ENCODE measurements at regions not wholly inside any gene's neighbourhood (a gene's known extent, or its start where the extent isn't known, plus 50 kb on each side); places are given as distances from the start of the nearest gene placed in this dataset.

DNA sequence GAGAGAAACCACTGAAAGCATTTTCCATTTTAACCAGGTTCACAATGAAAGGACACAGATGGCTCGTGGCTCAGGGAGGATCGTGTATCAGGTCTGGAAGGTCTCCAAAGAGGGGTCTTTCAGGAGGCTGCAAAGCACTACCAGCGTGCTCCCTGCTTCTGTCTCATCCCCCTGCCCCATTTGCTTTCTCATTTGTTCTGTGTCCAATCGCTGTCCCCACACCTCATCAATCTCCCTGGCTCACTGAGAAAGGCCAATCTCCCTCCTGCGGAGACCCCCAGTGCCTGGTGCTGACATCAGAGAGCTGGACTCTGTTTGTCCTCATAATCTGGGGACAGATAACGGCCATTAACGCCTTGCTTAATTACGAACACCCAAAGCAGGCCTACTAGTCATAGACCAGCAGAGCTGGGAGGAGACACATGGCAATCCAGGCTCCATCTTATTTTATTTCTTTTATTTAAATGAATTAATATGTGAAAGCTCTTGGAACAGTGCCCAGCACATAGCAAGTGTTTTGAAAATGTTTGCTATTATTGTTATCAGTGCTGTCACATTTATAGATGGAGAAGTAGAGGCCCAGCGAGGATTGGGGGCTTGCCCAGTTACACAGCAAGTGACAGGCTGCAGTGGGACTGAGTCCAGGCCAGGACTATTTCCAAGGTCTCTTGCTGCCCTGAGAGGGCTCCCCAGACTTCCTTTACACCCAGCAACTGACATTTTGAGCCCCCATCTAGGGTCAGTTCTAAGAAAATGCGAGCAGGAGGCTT lies 341.0 kb upstream of the USP24 start:
- H3K9me3 ChIP-seq (ENCODE audit: control insufficient read depth in 2 of 3, insufficient read depth in 1 of 3, low read length in 3 of 3) = no peaks in the 10 kb centered on the region
- no peaks in the 10 kb centered on the region for H3K4me1 ChIP-seq (ENCODE audit: control insufficient read depth in 2 of 3, insufficient read depth in 2 of 3, low read depth in 1 of 3, low read length in 3 of 3)
- no peak overlapping the region for H3K27ac ChIP-seq (ENCODE audit: low read depth in 2 of 2, low read length in 2 of 2)
- TF ChIP-seq, protein P1, sequence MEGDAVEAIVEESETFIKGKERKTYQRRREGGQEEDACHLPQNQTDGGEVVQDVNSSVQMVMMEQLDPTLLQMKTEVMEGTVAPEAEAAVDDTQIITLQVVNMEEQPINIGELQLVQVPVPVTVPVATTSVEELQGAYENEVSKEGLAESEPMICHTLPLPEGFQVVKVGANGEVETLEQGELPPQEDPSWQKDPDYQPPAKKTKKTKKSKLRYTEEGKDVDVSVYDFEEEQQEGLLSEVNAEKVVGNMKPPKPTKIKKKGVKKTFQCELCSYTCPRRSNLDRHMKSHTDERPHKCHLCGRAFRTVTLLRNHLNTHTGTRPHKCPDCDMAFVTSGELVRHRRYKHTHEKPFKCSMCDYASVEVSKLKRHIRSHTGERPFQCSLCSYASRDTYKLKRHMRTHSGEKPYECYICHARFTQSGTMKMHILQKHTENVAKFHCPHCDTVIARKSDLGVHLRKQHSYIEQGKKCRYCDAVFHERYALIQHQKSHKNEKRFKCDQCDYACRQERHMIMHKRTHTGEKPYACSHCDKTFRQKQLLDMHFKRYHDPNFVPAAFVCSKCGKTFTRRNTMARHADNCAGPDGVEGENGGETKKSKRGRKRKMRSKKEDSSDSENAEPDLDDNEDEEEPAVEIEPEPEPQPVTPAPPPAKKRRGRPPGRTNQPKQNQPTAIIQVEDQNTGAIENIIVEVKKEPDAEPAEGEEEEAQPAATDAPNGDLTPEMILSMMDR (IDR thresholded peaks at IDR 0.05; ENCODE audit: borderline replicate concordance, extremely low read depth, insufficient read depth) = no peak
- H3K27me3 ChIP-seq (ENCODE audit: control insufficient read depth, insufficient read depth, low read length) = no peaks in the 10 kb centered on the region
- DNase-seq = peak in 1 of 5 donors; percentile 31
- H3K36me3 ChIP-seq (ENCODE audit: control insufficient read depth in 2 of 3, insufficient read depth in 3 of 3, low read length in 3 of 3) = no peaks in the 10 kb centered on the region
- intact Hi-C loops (cut with DNase I) = no loop called here
- no peak overlapping the region for H3K9ac ChIP-seq (ENCODE audit: low read length in 3 of 3)
- FAIRE-seq = no peak
- no peak overlapping the region for H3K4me3 ChIP-seq (ENCODE audit: low read length in 3 of 3)

DNA sequence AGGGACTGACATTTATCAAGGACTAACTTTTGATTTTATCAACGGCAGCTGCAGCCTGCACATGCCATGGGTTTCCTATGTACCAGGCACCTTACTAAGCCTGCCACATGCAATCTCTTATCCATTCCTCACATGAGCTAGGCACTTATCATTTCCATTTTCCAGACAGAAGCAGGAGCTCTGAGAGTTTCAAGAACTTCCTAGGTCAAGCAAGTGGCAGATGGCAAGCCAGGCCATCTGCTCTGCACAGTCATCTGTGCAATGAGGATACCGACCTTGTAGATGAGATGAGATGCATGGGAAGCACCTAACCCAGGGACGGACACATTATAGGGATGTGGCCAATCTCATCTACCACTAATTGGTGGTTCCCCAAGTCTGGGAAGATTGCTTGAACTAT lies 339.4 kb upstream of the USP24 start:
- DNase-seq (no peak), FAIRE-seq (no peak)
- Histone ChIP-seq H3K36me3 (ENCODE audit: control insufficient read depth in 2 of 3, insufficient read depth in 3 of 3, low read length in 3 of 3) (no peaks in the 10 kb centered on the region), H3K9me3 (ENCODE audit: control insufficient read depth in 2 of 3, insufficient read depth in 1 of 3, low read length in 3 of 3) (no peaks in the 10 kb centered on the region), H3K4me3 (ENCODE audit: low read length in 3 of 3) (no peak overlapping the region), H3K9ac (ENCODE audit: low read length in 3 of 3) (no peak overlapping the region), H3K27ac (ENCODE audit: low read depth in 2 of 2, low read length in 2 of 2) (no peak overlapping the region), H3K4me1 (ENCODE audit: control insufficient read depth in 2 of 3, insufficient read depth in 2 of 3, low read depth in 1 of 3, low read length in 3 of 3) (no peaks in the 10 kb centered on the region), H3K27me3 (ENCODE audit: control insufficient read depth, insufficient read depth, low read length) (no peaks in the 10 kb centered on the region)
- intact Hi-C loops (cut with DNase I) = no loop called here
- TF ChIP-seq, protein P1 (IDR thresholded peaks at IDR 0.05; ENCODE audit: borderline replicate concordance, extremely low read depth, insufficient read depth) = no peak

DNA sequence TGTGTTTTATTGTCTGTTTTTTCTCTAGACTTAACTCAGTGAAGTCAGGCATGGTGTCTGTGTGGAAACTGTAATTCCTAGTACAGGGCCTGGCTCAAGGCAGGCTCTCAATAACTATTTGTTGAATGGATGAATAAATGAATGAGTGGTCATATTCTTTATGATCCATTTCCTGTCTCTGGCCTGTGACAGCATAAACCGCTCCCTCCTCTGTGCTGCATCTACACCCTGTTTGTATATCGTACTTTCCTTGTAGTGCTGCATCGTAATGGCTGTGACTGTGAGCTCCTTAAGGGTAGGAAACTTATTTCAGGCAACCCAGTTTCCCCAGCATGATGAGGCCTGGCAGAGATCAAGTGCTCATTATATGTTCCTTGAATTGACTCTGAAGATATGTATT lies 337.5 kb upstream of the USP24 start:
- H3K27ac ChIP-seq (ENCODE audit: low read depth in 2 of 2, low read length in 2 of 2) = no peak overlapping the region
- DNase-seq (no peak), FAIRE-seq (no peak)
- H3K4me3 ChIP-seq (ENCODE audit: low read length in 3 of 3) = no peak overlapping the region
- no peaks in the 10 kb centered on the region for H3K36me3 ChIP-seq (ENCODE audit: control insufficient read depth in 2 of 3, insufficient read depth in 3 of 3, low read length in 3 of 3)
- intact Hi-C loops (cut with DNase I) = no loop called here
- TF ChIP-seq, protein P1 (IDR thresholded peaks at IDR 0.05; ENCODE audit: borderline replicate concordance, extremely low read depth, insufficient read depth) = no peak
- no peaks in the 10 kb centered on the region for H3K9me3 ChIP-seq (ENCODE audit: control insufficient read depth in 2 of 3, insufficient read depth in 1 of 3, low read length in 3 of 3)
- H3K9ac ChIP-seq (ENCODE audit: low read length in 3 of 3) = no peak overlapping the region
- H3K27me3 ChIP-seq (ENCODE audit: control insufficient read depth, insufficient read depth, low read length) = no peaks in the 10 kb centered on the region
- no peaks in the 10 kb centered on the region for H3K4me1 ChIP-seq (ENCODE audit: control insufficient read depth in 2 of 3, insufficient read depth in 2 of 3, low read depth in 1 of 3, low read length in 3 of 3)

All from kidney (tissue), 13 donors.